IMR-90 (cell line): ENCODE measurements at regions not wholly inside any gene's neighbourhood (a gene's known extent, or its start where the extent isn't known, plus 50 kb on each side); places are given as distances from the start of the nearest gene placed in this dataset.

Experiments used
- ATAC-seq: fragments of 200-7000 bp; cut with Tn5 transposase; 2 replicates; pipeline ENCODE4 v1.9.1; 2020; ENCODE audit warnings: low read depth, mild to moderate bottlenecking, moderate library complexity
- BruUV-seq: library from RNA; stranded (reverse); fragments of 400-500 nt; replicated peaks from 2 replicates; lab custom pipeline; 2021; lab: Mats Ljungman, UMichigan
- CTCF ChIA-PET: fragments of 300-600 bp; formaldehyde crosslinking; extraction: SDS; loops from one replicate; lab custom pipeline; 2021; ENCODE audit warnings: antibody characterized with exemption; lab: Yijun Ruan, JAX
- POLR2A ChIA-PET: fragments of 300-600 bp; sonication (Branson Sonifier 250); formaldehyde crosslinking; loops from one replicate; lab custom pipeline; 2022; ENCODE audit warnings: antibody characterized with exemption; ENCODE audit not compliant: unreplicated experiment; lab: Charles Lee
- DNase-seq: peaks from one replicate; pipeline ENCODE4 v3.0.0; 2013
- H2AFZ ChIP-seq: replicated peaks from 2 replicates; pipeline ENCODE3; 2013; ENCODE audit warnings: low read length, mild to moderate bottlenecking; ENCODE audit not compliant: poor library complexity
- H2AK5ac ChIP-seq: 2 replicates; pipeline ENCODE4 v1.6.1; 2013; ENCODE audit warnings: low read depth, low read length, inconsistent platforms
- H2AK9ac ChIP-seq: replicated peaks from 2 replicates; pipeline ENCODE3; 2013; ENCODE audit warnings: mild to moderate bottlenecking, low read depth, low read length, moderate library complexity; ENCODE audit not compliant: poor library complexity
- H2BK120ac ChIP-seq: 2 replicates; pipeline ENCODE4 v1.6.1; 2013; ENCODE audit warnings: low read depth, low read length, inconsistent platforms
- H2BK15ac ChIP-seq: 3 replicates; pipeline ENCODE4 v1.6.1; 2013; ENCODE audit warnings: low read depth, low read length, inconsistent platforms
- H2BK20ac ChIP-seq: 2 replicates; pipeline ENCODE4 v1.6.1; 2013; ENCODE audit warnings: low read depth, mild to moderate bottlenecking, inconsistent platforms, low read length, moderate library complexity
- H2BK5ac ChIP-seq: 2 replicates; pipeline ENCODE4 v1.6.1; 2013; ENCODE audit warnings: mild to moderate bottlenecking, low read depth, low read length, inconsistent platforms; ENCODE audit not compliant: poor library complexity, severe bottlenecking
- H3K14ac ChIP-seq: replicated peaks from 2 replicates; pipeline ENCODE4 v1.6.1; 2013; ENCODE audit warnings: low read depth, low read length, inconsistent platforms
- H3K18ac ChIP-seq: 2 replicates; pipeline ENCODE4 v1.6.1; 2013; ENCODE audit warnings: low read depth, low read length, control low read depth
- H3K23ac ChIP-seq: 2 replicates; pipeline ENCODE4 v1.6.1; 2013; ENCODE audit warnings: low read depth, low read length, inconsistent platforms
- H3K27ac ChIP-seq: 2 replicates; pipeline ENCODE4 v1.5.1; 2013; ENCODE audit warnings: mild to moderate bottlenecking, control low read depth, low read length; ENCODE audit not compliant: insufficient read depth
- H3K27me3 ChIP-seq: 2 replicates; pipeline ENCODE4 v1.6.1; 2013; ENCODE audit warnings: low read length; ENCODE audit not compliant: control insufficient read depth, insufficient read depth
- H3K36me3 ChIP-seq: 2 replicates; pipeline ENCODE4 v1.6.1; 2013; ENCODE audit warnings: low read length, mixed read lengths; ENCODE audit not compliant: control insufficient read depth, insufficient read depth
- H3K4ac ChIP-seq: 2 replicates; pipeline ENCODE4 v1.6.1; 2013; ENCODE audit warnings: low read depth, low read length, inconsistent platforms
- H3K4me1 ChIP-seq: 2 replicates; pipeline ENCODE4 v1.6.1; 2013; ENCODE audit warnings: low read length, mixed read lengths; ENCODE audit not compliant: control insufficient read depth, insufficient read depth
- H3K4me2 ChIP-seq: 2 replicates; pipeline ENCODE4 v1.6.1; 2013; ENCODE audit warnings: low read depth, mild to moderate bottlenecking, control low read depth, low read length, moderate library complexity
- H3K4me3 ChIP-seq: 2 replicates; pipeline ENCODE4 v1.5.1; 2013; ENCODE audit warnings: low read depth, mild to moderate bottlenecking, control low read depth, low read length, moderate library complexity; ENCODE audit not compliant: insufficient read depth
- H3K56ac ChIP-seq: 2 replicates; pipeline ENCODE4 v1.6.1; 2013; ENCODE audit warnings: low read length, inconsistent platforms; ENCODE audit not compliant: insufficient read depth; ENCODE audit errors: extremely low read depth
- H3K79me1 ChIP-seq, 2 experiments: 2 replicates each; pipeline ENCODE4 v1.6.1; 2013; ENCODE audit warnings: low read length in 2 of 2, inconsistent platforms in 1 of 2, low read depth in 1 of 2
- H3K9ac ChIP-seq: 2 replicates; pipeline ENCODE4 v1.6.1; 2013; ENCODE audit warnings: low read depth, low read length, control low read depth
- H3K9me1 ChIP-seq: 2 replicates; pipeline ENCODE4 v1.6.1; 2013; ENCODE audit warnings: low read length, inconsistent platforms; ENCODE audit not compliant: insufficient read depth
- H3K9me3 ChIP-seq: 2 replicates; pipeline ENCODE4 v1.6.1; 2013; ENCODE audit warnings: low read length; ENCODE audit not compliant: control insufficient read depth, insufficient read depth
- H4K20me1 ChIP-seq: 2 replicates; pipeline ENCODE4 v1.6.1; 2013; ENCODE audit warnings: low read length, inconsistent platforms; ENCODE audit not compliant: insufficient read depth
- H4K5ac ChIP-seq: 2 replicates; pipeline ENCODE4 v1.6.1; 2013; ENCODE audit warnings: mild to moderate bottlenecking, low read depth, low read length, control low read depth
- H4K8ac ChIP-seq, 2 experiments: 2 replicates each; pipeline ENCODE4 v1.6.1; 2013; ENCODE audit warnings: low read depth in 2 of 2, low read length in 2 of 2, control low read depth in 1 of 2, inconsistent platforms in 1 of 2
- H4K91ac ChIP-seq: 2 replicates; pipeline ENCODE4 v1.6.1; 2013; ENCODE audit warnings: low read depth, low read length, inconsistent platforms; ENCODE audit not compliant: insufficient read depth
- BHLHE40 ChIP-seq: fragments of 150-350 bp; IDR thresholded peaks from 2 replicates; pipeline ENCODE4 v1.6.1; 2016; ENCODE audit warnings: mild to moderate bottlenecking, low read depth, low read length
- CEBPB ChIP-seq: IDR thresholded peaks from 2 replicates; pipeline ENCODE4 v1.6.1; 2012; ENCODE audit warnings: low read depth, low read length, improper control_type of control experiment
- CHD1 ChIP-seq: IDR thresholded peaks from 2 replicates; pipeline ENCODE4 v1.6.1; 2012; ENCODE audit warnings: low read depth, low read length, improper control_type of control experiment
- FOS ChIP-seq: fragments of 150-350 bp; IDR thresholded peaks from 2 replicates; pipeline ENCODE4 v1.6.1; 2016; ENCODE audit warnings: low read depth, low read length
- MAFK ChIP-seq: IDR thresholded peaks from 2 replicates; pipeline ENCODE4 v1.6.1; 2012; ENCODE audit warnings: low read depth, low read length, improper control_type of control experiment
- MAZ ChIP-seq: IDR thresholded peaks from 2 replicates; pipeline ENCODE4 v1.6.1; 2012; ENCODE audit warnings: low read depth, mild to moderate bottlenecking, low read length, improper control_type of control experiment, moderate library complexity, borderline replicate concordance
- MXI1 ChIP-seq: IDR thresholded peaks from 2 replicates; pipeline ENCODE4 v1.6.1; 2012; ENCODE audit warnings: low read depth, mild to moderate bottlenecking, low read length, moderate library complexity, borderline replicate concordance
- NFE2L2 ChIP-seq: fragments of 150-350 bp; IDR thresholded peaks from 2 replicates; pipeline ENCODE4 v1.6.1; 2016; ENCODE audit warnings: low read depth, mild to moderate bottlenecking, low read length
- POLR2A ChIP-seq: IDR thresholded peaks from 2 replicates; pipeline ENCODE4 v1.6.1; 2012; ENCODE audit warnings: mild to moderate bottlenecking, low read depth, low read length
- RAD21 ChIP-seq: IDR thresholded peaks from 2 replicates; pipeline ENCODE4 v1.6.1; 2012; ENCODE audit warnings: low read length, improper control_type of control experiment
- RCOR1 ChIP-seq: IDR thresholded peaks from 2 replicates; pipeline ENCODE4 v1.6.1; 2012; ENCODE audit warnings: mild to moderate bottlenecking, low read length, improper control_type of control experiment; ENCODE audit not compliant: insufficient replicate concordance
- RFX5 ChIP-seq: IDR thresholded peaks from 2 replicates; pipeline ENCODE4 v1.8.0; 2012; ENCODE audit warnings: low read depth, mild to moderate bottlenecking, low read length, moderate library complexity
- SMC3 ChIP-seq: fragments of 150-350 bp; IDR thresholded peaks from 2 replicates; pipeline ENCODE4 v1.6.1; 2016; ENCODE audit warnings: low read depth, mild to moderate bottlenecking, antibody characterized with exemption, low read length, moderate library complexity
- WGBS, 2 experiments: methylation state at CpG; one replicate each; pipeline versions ENCODE4 v1.1.5 to v1.1.7; 2013; ENCODE audit warnings: missing lambda C conversion rate in 2 of 2; ENCODE audit not compliant: insufficient read length in 1 of 2; ENCODE audit errors: extremely low coverage in 2 of 2; 5-methylcytosine and 5-hydroxymethylcytosine counted together
- dilution Hi-C: fragments of 300-500 bp; cut with HindIII; formaldehyde crosslinking; loops from one replicate; pipeline ENCODE4 v1.14.3; 2018; ENCODE audit warnings: low sequenced_read_pairs; ENCODE audit not compliant: unreplicated experiment
- in situ Hi-C: fragments of 300-500 bp; cut with MboI; formaldehyde crosslinking; loops from 3 replicates; pipeline ENCODE4 v1.14.3; 2019; ENCODE audit warnings: low sequenced_read_pairs, inconsistent platforms, mixed read lengths
- intact Hi-C: fragments of 100-400 bp; cut with micrococcal nuclease; formaldehyde crosslinking; loops from 2 replicates; pipeline ENCODE4 v1.10.0; 2022
- TF ChIP-seq, protein P1 (sequence below): conservative IDR thresholded peaks from 2 replicates; pipeline ENCODE4 v1.5.1; 2012; ENCODE audit warnings: mild to moderate bottlenecking, low read depth, low read length, improper control_type of control experiment
- TF ChIP-seq, protein P2 (sequence below): fragments of 150-350 bp; IDR thresholded peaks from 2 replicates; pipeline ENCODE4 v1.6.1; 2017; ENCODE audit warnings: mild to moderate bottlenecking, antibody characterized with exemption, low read length, low read depth
- TF ChIP-seq, protein P3 (sequence below): fragments of 150-350 bp; IDR thresholded peaks from 2 replicates; pipeline ENCODE4 v1.6.1; 2016; ENCODE audit warnings: low read depth, mild to moderate bottlenecking, low read length, moderate library complexity, borderline replicate concordance

DNA sequence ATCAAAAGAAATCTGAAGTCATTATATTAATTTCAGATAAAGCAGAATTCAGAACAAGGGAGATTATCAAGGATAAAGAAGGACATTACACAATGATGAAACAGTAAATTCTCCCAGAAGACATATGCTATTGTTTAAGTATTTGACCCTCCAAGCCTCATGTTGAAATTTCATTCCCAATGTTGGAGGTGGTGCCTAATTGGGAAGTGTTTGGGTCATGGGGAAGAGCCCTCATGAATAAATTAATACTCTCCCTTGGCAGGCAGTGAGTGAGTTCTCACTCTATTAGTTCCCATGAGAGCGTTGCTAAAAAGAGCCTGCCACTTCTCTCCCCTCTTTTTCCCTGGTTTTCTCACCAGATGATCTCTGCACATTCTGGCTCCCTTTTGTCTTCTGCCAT is 249.9 kb upstream of the GRIA3 start:
- dilution Hi-C loops: no loop called here
- no peak for ATAC-seq
- no TSS peak for BruUV-seq

More for the DNA sequence above, 249.9 kb upstream of the GRIA3 start:
- no peak overlapping the region for H2AK5ac ChIP-seq
- no peaks in the 10 kb centered on the region for H3K79me1 ChIP-seq
- POLR2A ChIA-PET: no interaction called here
- no peak overlapping the region for H3K4me3 ChIP-seq
- H3K23ac ChIP-seq: no peak overlapping the region
- no peaks in the 10 kb centered on the region for H3K27me3 ChIP-seq
- no peak overlapping the region for H3K27ac ChIP-seq
- no peak overlapping the region for H2BK15ac ChIP-seq
- H2BK20ac ChIP-seq: no peak overlapping the region
- no peak overlapping the region for H2BK5ac ChIP-seq
- no peak overlapping the region for H2AFZ ChIP-seq
- no peak overlapping the region for H2AK9ac ChIP-seq
- H3K9me1 ChIP-seq: no peaks in the 10 kb centered on the region
- intact Hi-C loops (no loop called here), in situ Hi-C loops (no loop called here)
- H3K4ac ChIP-seq: no peak overlapping the region
- WGBS, 2 experiments: 20% methylated on average over 1 of the region's 1 CpG; no CpG with 5 or more reads in 1 of the 2 experiments
- no peak overlapping the region for H3K4me2 ChIP-seq
- no peak overlapping the region for H4K5ac ChIP-seq
- no peak overlapping the region for H2BK120ac ChIP-seq
- CTCF ChIA-PET: no interaction called here
- H3K4me1 ChIP-seq: no peaks in the 10 kb centered on the region
- no peak overlapping the region for H4K8ac ChIP-seq
- no peaks in the 10 kb centered on the region; the same call in 1 of the 2 replicates for H3K9me3 ChIP-seq
- H3K56ac ChIP-seq: no peak overlapping the region
- no peak for DNase-seq
- no peak overlapping the region for H4K91ac ChIP-seq
- no peaks in the 10 kb centered on the region for H3K36me3 ChIP-seq
- H3K18ac ChIP-seq: no peak overlapping the region
- no peak for TF ChIP-seq SMC3
- no peak for TF ChIP-seq CHD1
- no peak for TF ChIP-seq MAFK
- TF ChIP-seq, protein P1, sequence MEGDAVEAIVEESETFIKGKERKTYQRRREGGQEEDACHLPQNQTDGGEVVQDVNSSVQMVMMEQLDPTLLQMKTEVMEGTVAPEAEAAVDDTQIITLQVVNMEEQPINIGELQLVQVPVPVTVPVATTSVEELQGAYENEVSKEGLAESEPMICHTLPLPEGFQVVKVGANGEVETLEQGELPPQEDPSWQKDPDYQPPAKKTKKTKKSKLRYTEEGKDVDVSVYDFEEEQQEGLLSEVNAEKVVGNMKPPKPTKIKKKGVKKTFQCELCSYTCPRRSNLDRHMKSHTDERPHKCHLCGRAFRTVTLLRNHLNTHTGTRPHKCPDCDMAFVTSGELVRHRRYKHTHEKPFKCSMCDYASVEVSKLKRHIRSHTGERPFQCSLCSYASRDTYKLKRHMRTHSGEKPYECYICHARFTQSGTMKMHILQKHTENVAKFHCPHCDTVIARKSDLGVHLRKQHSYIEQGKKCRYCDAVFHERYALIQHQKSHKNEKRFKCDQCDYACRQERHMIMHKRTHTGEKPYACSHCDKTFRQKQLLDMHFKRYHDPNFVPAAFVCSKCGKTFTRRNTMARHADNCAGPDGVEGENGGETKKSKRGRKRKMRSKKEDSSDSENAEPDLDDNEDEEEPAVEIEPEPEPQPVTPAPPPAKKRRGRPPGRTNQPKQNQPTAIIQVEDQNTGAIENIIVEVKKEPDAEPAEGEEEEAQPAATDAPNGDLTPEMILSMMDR: no peak
- TF ChIP-seq, protein P2, sequence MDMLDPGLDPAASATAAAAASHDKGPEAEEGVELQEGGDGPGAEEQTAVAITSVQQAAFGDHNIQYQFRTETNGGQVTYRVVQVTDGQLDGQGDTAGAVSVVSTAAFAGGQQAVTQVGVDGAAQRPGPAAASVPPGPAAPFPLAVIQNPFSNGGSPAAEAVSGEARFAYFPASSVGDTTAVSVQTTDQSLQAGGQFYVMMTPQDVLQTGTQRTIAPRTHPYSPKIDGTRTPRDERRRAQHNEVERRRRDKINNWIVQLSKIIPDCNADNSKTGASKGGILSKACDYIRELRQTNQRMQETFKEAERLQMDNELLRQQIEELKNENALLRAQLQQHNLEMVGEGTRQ: no peak
- no peak for TF ChIP-seq RAD21
- no peak for TF ChIP-seq POLR2A
- no peak for TF ChIP-seq MXI1
- TF ChIP-seq, protein P3, sequence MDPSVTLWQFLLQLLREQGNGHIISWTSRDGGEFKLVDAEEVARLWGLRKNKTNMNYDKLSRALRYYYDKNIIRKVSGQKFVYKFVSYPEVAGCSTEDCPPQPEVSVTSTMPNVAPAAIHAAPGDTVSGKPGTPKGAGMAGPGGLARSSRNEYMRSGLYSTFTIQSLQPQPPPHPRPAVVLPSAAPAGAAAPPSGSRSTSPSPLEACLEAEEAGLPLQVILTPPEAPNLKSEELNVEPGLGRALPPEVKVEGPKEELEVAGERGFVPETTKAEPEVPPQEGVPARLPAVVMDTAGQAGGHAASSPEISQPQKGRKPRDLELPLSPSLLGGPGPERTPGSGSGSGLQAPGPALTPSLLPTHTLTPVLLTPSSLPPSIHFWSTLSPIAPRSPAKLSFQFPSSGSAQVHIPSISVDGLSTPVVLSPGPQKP: no peak
- no peak for TF ChIP-seq CEBPB
- TF ChIP-seq FOS: no peak
- no peak for TF ChIP-seq MAZ
- TF ChIP-seq RCOR1: no peak
- no peak for TF ChIP-seq NFE2L2
- no peak for TF ChIP-seq RFX5
- no peak for TF ChIP-seq BHLHE40
- no peak overlapping the region for H3K14ac ChIP-seq
- no peak overlapping the region for H3K9ac ChIP-seq
- H4K20me1 ChIP-seq: no peaks in the 10 kb centered on the region
